ENCODE measurements at regions not wholly inside any gene's neighbourhood (a gene's known extent, or its start where the extent isn't known, plus 50 kb on each side); places are given as distances from the start of the nearest gene placed in this dataset.
"Not testable (repeated sequence)": the region's sequence is repeated elsewhere in the genome, so short reads cannot be mapped to it uniquely, and the experiment has no call there.

DNA sequence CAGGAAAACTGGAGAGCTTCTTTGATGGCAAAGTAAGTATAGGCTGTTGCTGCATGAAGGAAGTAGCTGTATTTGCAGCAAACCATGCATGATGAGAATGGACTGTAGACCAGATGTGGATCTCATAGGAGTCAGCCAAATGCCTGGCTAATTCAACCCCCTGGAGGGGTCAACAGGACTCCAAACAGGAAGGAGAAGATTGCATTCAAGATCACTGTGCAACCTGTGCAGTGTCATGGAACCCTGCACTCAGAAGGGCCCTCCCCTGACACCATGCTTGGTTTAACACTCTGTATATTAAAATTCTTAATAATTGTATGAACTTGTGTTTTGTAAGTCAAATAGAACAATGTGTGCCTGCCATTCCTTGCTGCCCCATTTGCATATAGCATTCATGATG is 225.1 kb upstream of the FSCB start:
- DNase-seq (ENCODE audit: low read depth, low spot score) = no peak
- ChIA-PET CTCF (no interaction called here), POLR2A (no interaction called here)
- no peak overlapping the region for H3K4me3 ChIP-seq (ENCODE audit: low read depth, low read length)
- TF ChIP-seq, protein P1, sequence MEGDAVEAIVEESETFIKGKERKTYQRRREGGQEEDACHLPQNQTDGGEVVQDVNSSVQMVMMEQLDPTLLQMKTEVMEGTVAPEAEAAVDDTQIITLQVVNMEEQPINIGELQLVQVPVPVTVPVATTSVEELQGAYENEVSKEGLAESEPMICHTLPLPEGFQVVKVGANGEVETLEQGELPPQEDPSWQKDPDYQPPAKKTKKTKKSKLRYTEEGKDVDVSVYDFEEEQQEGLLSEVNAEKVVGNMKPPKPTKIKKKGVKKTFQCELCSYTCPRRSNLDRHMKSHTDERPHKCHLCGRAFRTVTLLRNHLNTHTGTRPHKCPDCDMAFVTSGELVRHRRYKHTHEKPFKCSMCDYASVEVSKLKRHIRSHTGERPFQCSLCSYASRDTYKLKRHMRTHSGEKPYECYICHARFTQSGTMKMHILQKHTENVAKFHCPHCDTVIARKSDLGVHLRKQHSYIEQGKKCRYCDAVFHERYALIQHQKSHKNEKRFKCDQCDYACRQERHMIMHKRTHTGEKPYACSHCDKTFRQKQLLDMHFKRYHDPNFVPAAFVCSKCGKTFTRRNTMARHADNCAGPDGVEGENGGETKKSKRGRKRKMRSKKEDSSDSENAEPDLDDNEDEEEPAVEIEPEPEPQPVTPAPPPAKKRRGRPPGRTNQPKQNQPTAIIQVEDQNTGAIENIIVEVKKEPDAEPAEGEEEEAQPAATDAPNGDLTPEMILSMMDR (IDR thresholded peaks at IDR 0.05; ENCODE audit: insufficient read depth, low read length, missing control alignments) = no peak

DNA sequence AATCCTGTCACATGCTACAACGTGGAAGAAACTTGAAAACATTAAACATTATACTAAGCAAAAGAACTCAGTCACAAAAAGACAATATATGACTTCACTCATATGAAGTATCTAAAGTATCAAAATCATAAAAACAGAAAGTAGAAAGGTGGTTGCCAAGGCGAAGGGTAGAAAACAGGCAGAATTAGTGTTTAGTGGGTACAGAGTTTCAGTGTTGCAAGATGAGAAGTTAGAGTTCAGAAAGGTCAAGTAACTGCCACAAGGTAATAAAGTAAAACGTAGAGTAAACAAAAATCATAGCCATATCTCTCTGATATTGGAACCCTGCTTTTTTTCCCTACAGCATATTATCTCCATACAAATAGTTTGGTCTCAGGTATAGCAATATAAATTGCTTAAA is 223.8 kb upstream of the FSCB start:
- CTCF ChIA-PET = no interaction called here
- H3K4me3 ChIP-seq (ENCODE audit: low read depth, low read length) = no peak overlapping the region
- no peak for DNase-seq (ENCODE audit: low read depth, low spot score)
- TF ChIP-seq, protein P1 (IDR thresholded peaks at IDR 0.05; ENCODE audit: insufficient read depth, low read length, missing control alignments) = no peak
- POLR2A ChIA-PET = no interaction called here

DNA sequence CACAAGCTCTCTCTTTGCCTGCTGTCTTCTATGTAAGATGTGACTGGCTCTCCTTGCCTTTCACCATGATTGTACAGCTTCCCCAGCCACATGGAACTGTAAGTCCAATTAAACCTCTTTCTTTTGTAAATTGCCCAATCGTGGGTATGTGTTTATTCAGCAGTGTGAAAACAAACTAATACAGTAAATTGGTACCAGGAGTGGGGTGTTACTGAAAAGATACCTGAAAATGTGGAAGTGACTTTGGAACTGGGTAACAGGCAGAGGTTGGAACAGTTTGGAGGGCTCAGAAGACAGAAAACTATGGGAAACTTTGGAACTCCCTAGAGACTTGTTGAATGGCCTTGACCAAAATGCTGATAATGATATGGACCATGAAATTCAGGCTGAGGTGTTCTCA is 214.3 kb upstream of the FSCB start:
- POLR2A ChIA-PET; DNase-seq (ENCODE audit: low read depth, low spot score); CTCF ChIA-PET; H3K4me3 ChIP-seq (ENCODE audit: low read depth, low read length): not testable (repeated sequence)

DNA sequence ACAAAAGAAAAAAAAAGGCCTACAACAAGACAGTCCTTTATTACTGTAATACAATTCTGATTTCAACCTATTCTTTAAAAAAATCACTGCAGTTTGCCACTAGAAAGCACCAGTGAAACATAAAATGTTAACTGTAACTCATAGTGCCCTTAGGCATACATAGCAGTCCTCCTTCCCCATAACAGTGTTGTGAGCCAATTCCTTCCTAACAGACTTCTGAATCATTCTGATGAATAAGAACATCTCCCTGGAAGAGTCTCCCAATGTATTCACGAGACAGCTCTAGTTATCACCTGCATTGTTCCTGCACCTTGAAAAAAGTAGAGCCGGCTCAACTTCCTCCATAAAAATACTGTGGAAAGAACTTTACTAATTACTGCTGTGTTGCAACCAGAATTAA is 213.6 kb upstream of the FSCB start:
- DNase-seq (ENCODE audit: low read depth, low spot score) = no peak
- H3K4me3 ChIP-seq (ENCODE audit: low read depth, low read length) = no peak overlapping the region
- POLR2A ChIA-PET = no interaction called here
- CTCF ChIA-PET = no interaction called here
- TF ChIP-seq, protein P1 (IDR thresholded peaks at IDR 0.05; ENCODE audit: insufficient read depth, low read length, missing control alignments) = no peak

DNA sequence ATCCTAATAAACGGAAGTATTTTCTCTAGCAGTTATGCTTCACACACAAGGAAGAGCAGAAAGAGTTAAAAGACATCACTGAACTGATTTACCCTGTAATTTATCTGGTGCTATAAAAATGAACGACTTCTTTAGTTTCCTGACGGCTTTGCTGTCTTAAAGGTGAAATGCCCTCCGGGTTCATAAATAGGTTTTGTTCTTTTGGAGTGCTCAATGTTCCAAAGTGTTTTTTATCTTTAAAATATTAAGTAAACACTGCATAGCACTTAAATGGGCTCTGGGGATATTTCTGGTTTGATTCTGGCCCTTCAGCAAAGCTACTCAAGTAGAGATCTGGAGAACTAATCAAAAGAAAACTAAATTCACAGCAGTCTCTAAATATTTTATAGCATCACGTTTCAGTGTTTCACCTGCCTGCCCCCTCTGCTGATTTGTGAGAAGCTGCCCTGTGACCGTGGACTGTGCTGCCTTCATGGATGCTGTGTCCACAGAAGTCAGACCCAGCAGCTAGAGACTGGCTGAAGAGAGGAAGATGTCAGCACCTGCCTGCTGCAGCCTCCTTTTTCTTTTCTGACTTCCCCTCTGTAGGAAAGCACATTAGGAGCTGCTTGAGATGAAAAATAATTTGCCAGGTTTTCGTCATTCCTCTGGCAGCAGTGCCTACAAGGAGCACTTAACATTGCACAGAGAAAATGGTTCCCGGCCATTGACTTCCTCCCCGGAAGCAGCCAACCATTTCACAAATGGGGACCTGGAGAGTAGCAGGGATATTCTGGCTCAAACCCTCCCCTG is 205.1 kb upstream of the FSCB start:
- TF ChIP-seq, protein P1 (IDR thresholded peaks at IDR 0.05; ENCODE audit: insufficient read depth, low read length, missing control alignments) = no peak
- no peak for DNase-seq (ENCODE audit: low read depth, low spot score)
- H3K4me3 ChIP-seq (ENCODE audit: low read depth, low read length) = no peak overlapping the region
- ChIA-PET POLR2A (no interaction called here), CTCF (no interaction called here)

DNA sequence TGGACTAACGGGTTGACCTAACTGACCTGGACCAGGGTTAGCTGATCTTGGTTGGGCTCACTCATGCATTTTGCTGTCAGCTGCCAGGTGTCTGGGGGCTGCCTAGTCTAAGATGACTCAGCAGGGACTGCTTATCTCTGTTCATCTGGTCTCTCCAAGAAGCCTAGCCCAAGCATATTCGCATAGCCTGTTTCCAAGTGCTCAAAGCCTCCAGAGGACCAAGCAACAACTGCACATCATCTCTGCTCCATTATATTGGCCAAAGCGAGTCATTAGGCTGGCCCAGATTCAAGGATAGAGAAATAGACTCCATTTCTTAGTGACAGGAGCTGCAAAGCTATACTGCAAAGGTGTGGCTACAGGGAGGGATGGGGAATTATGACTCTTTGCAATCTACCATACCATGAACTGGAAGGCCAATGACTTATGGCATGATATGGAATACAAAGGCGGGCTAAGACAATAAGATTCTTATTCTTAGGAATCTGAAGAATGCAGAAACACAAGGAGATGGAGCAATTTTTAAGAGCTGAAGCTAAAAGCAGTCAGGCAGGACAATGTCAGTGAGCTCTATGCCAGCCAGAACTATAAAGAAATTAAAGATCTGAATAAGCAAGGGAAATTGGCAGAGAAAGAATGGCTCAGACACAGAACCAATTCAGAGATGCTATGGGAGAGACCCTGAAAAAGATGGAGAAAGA is 194.6 kb upstream of the FSCB start:
- no peak overlapping the region for H3K4me3 ChIP-seq (ENCODE audit: low read depth, low read length)
- no peak for DNase-seq (ENCODE audit: low read depth, low spot score)
- TF ChIP-seq, protein P1 (IDR thresholded peaks at IDR 0.05; ENCODE audit: insufficient read depth, low read length, missing control alignments) = no peak
- CTCF ChIA-PET = no interaction called here
- POLR2A ChIA-PET = no interaction called here

DNA sequence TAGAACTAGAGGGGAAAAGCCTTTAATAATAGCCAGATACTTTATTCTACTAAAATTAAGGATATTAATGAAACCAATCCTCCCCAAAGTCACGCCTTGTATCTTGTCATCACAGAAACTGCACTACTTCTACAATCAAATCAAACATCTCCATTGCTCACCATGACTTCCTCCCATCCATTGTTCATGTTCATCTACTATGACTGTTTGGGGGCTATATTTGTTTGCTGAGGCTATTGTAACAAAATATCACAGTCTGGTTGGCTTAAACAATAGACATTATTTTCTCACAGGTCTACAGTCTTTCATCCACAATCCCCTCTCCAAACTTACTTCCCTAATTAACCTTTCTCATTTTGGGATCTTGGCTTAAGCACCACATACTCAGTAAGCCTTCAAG is 193.6 kb upstream of the FSCB start:
- H3K4me3 ChIP-seq (ENCODE audit: low read depth, low read length) = no peak overlapping the region
- ChIA-PET CTCF (no interaction called here), POLR2A (no interaction called here)
- DNase-seq (ENCODE audit: low read depth, low spot score) = no peak
- TF ChIP-seq, protein P1 (IDR thresholded peaks at IDR 0.05; ENCODE audit: insufficient read depth, low read length, missing control alignments) = no peak
